GM23338 (cell line): ENCODE measurements at regions not wholly inside any gene's neighbourhood (a gene's known extent, or its start where the extent isn't known, plus 50 kb on each side); places are given as distances from the start of the nearest gene placed in this dataset.
"Not testable (repeated sequence)": the region's sequence is repeated elsewhere in the genome, so short reads cannot be mapped to it uniquely, and the experiment has no call there.

ENCODE experiments used
- CREB1 ChIP-seq: fragments of 250-450 bp; sonication (Bioruptor Pico); IDR thresholded peaks from 2 replicates; pipeline ENCODE4 v1.5.0; 2020; ENCODE audit warnings: low read depth, mild to moderate bottlenecking, moderate library complexity
- ETS1 ChIP-seq: IDR thresholded peaks from 2 replicates; pipeline ENCODE4 v1.6.1; 2016; ENCODE audit warnings: antibody characterized with exemption
- EZH2 ChIP-seq: fragments of 200-600 bp; sonication (generic); IDR thresholded peaks from one replicate; pipeline ENCODE4 v1.8.0; 2017; ENCODE audit warnings: antibody characterized with exemption, mild to moderate bottlenecking, low read depth; ENCODE audit not compliant: unreplicated experiment
- EZH2phosphoT487 ChIP-seq: fragments of 200-600 bp; sonication (generic); IDR thresholded peaks from one replicate; pipeline ENCODE4 v1.8.1; 2018; ENCODE audit warnings: antibody characterized with exemption; ENCODE audit not compliant: unreplicated experiment
- NANOG ChIP-seq: IDR thresholded peaks from 2 replicates; pipeline ENCODE4 v1.6.1; 2016; ENCODE audit warnings: antibody characterized with exemption, borderline replicate concordance
- POLR2AphosphoS5 ChIP-seq: IDR thresholded peaks from 2 replicates; pipeline ENCODE4 v1.6.1; 2016; ENCODE audit warnings: antibody characterized with exemption, low read depth
- ZNF114 ChIP-seq: fragments of 250-450 bp; sonication (Bioruptor Pico); IDR thresholded peaks from 2 replicates; pipeline ENCODE4 v1.5.0; 2020; ENCODE audit warnings: mild to moderate bottlenecking, moderate library complexity
- ZNF331 ChIP-seq: fragments of 250-450 bp; sonication (Bioruptor Pico); IDR thresholded peaks from 2 replicates; pipeline ENCODE4 v1.5.0; 2020; ENCODE audit warnings: low read depth, mild to moderate bottlenecking, moderate library complexity
- TF ChIP-seq, protein P1 (sequence below), 2 experiments: fragments of 200-600 bp in 1 of 2; sonication (generic) in 1 of 2; conservative IDR thresholded peaks; 2 replicates each; pipeline versions ENCODE4 v1.5.1 to v1.6.1; 2016 to 2017; ENCODE audit warnings: antibody characterized with exemption in 2 of 2, low read depth in 2 of 2, mild to moderate bottlenecking in 2 of 2, moderate library complexity in 1 of 2

DNA sequence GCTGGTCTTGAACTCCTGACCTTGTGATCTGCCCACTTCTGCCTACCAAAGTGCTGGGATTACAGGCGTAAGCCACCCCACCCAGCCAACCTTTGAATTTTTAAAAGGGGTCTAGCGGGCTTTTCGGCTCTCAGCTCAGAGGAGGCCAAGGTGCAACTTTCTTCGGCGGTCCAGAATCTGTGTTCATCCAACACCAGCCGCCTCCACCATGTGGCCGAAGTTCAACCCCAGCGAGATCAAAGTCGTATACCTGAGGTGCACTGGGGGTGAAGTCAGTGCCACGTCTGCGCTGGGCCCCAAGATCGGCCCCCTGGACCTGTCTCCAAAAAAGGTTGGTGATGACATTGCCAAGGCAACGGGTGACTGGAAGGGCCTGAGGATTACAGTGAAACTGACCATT lies 78.8 kb upstream of the PIM1 start:
- not testable (repeated sequence) for TF ChIP-seq EZH2; ZNF331 (CRISPR knock-in tag); POLR2AphosphoS5; EZH2phosphoT487; ETS1; NANOG; ZNF114; CREB1 (CRISPR knock-in tag)
- TF ChIP-seq, protein P1, sequence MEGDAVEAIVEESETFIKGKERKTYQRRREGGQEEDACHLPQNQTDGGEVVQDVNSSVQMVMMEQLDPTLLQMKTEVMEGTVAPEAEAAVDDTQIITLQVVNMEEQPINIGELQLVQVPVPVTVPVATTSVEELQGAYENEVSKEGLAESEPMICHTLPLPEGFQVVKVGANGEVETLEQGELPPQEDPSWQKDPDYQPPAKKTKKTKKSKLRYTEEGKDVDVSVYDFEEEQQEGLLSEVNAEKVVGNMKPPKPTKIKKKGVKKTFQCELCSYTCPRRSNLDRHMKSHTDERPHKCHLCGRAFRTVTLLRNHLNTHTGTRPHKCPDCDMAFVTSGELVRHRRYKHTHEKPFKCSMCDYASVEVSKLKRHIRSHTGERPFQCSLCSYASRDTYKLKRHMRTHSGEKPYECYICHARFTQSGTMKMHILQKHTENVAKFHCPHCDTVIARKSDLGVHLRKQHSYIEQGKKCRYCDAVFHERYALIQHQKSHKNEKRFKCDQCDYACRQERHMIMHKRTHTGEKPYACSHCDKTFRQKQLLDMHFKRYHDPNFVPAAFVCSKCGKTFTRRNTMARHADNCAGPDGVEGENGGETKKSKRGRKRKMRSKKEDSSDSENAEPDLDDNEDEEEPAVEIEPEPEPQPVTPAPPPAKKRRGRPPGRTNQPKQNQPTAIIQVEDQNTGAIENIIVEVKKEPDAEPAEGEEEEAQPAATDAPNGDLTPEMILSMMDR (conservative IDR thresholded peaks at IDR 0.05; ENCODE audit: low read depth in 2 of 2) = not testable (repeated sequence)
